Smooth muscle cell (in vitro differentiated cells): ENCODE measurements at regions not wholly inside any gene's neighbourhood (a gene's known extent, or its start where the extent isn't known, plus 50 kb on each side); places are given as distances from the start of the nearest gene placed in this dataset.

Source experiments
- DNase-seq: peaks from one replicate; lab custom pipeline; 2025; ENCODE audit not compliant: unreplicated experiment; lab: John Stamatoyannopoulos, UW
- H2AFZ ChIP-seq: fragments of 200-600 bp; sonication (generic); 2 replicates; pipeline ENCODE4 v1.6.0; 2016; ENCODE audit warnings: antibody characterized with exemption, low read depth, mild to moderate bottlenecking
- H3F3A ChIP-seq: fragments of 200-600 bp; sonication (generic); 2 replicates; pipeline ENCODE4 v1.6.0; 2017; ENCODE audit warnings: antibody characterized with exemption, low read depth
- H3K27ac ChIP-seq: fragments of 200-600 bp; sonication (generic); 2 replicates; pipeline ENCODE4 v1.5.1; 2016; ENCODE audit warnings: low read depth, mild to moderate bottlenecking
- H3K27me3 ChIP-seq: fragments of 200-600 bp; sonication (generic); 2 replicates; pipeline ENCODE4 v1.6.1; 2016; ENCODE audit warnings: low read depth, mild to moderate bottlenecking
- H3K36me3 ChIP-seq: fragments of 200-600 bp; sonication (generic); 2 replicates; pipeline ENCODE4 v1.5.1; 2016; ENCODE audit warnings: low read depth
- H3K4me1 ChIP-seq: fragments of 200-600 bp; sonication (generic); 2 replicates; pipeline ENCODE4 v1.5.1; 2016; ENCODE audit warnings: low read depth
- H3K4me2 ChIP-seq: fragments of 200-600 bp; sonication (generic); 2 replicates; pipeline ENCODE4 v1.6.0; 2016; ENCODE audit warnings: mild to moderate bottlenecking
- H3K4me3 ChIP-seq: fragments of 200-600 bp; sonication (generic); 2 replicates; pipeline ENCODE4 v1.5.1; 2016; ENCODE audit warnings: mild to moderate bottlenecking
- H3K79me2 ChIP-seq: fragments of 200-600 bp; sonication (generic); 2 replicates; pipeline ENCODE4 v1.6.0; 2016; ENCODE audit warnings: low read depth, mild to moderate bottlenecking
- H3K9ac ChIP-seq: fragments of 200-600 bp; sonication (generic); 2 replicates; pipeline ENCODE4 v1.6.0; 2016; ENCODE audit warnings: low read depth
- H3K9me3 ChIP-seq: fragments of 200-600 bp; sonication (generic); replicated peaks from 2 replicates; pipeline ENCODE4 v1.5.1; 2016; ENCODE audit warnings: low read depth
- H4K20me1 ChIP-seq: fragments of 200-600 bp; sonication (generic); 2 replicates; pipeline ENCODE4 v1.6.0; 2016; ENCODE audit warnings: low read depth
- WGBS: methylation state at CpG from one replicate; pipeline ENCODE4 v1.1.7; 2016; ENCODE audit warnings: low lambda C conversion rate; 5-methylcytosine and 5-hydroxymethylcytosine counted together
- TF ChIP-seq, protein P1 (sequence below): fragments of 200-600 bp; sonication (generic); IDR thresholded peaks from 2 replicates; pipeline ENCODE4 v1.5.1; 2017; ENCODE audit warnings: borderline replicate concordance, mild to moderate bottlenecking, antibody characterized with exemption; ENCODE audit not compliant: insufficient read depth, poor library complexity, severe bottlenecking

DNA sequence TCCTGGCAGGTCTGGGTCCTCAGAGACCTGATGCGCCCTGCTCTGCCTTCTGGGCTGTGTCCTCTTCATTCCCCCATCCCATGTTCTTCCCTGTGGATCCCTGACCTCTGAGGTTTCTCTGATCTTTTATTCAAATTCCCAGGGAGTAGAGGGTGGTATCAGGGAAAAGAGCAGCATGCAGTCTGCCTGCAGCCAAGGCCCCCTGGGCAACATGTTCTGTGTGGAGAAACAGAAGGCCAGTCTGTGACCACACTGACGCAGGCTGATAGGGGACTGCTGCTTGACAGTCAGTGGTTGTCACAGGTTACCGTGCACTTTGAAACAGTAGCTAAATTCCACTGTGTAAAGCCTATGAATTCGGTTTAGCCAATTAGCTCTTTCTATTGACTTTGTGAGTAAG, 156.6 kb upstream of the IRX2 start:
- Histone ChIP-seq H3K79me2 (no peaks in the 10 kb centered on the region), H2AFZ (no peak overlapping the region), H3K27ac (no peak overlapping the region), H3K36me3 (no peaks in the 10 kb centered on the region), H3K4me2 (no peak overlapping the region), H3K4me3 (no peak overlapping the region), H3K9ac (no peak overlapping the region), H3F3A (no peaks in the 10 kb centered on the region), H4K20me1 (no peaks in the 10 kb centered on the region), H3K9me3 (no peaks in the 10 kb centered on the region), H3K27me3 (peaks cover 5% of the 10 kb centered on the region), H3K4me1 (no peaks in the 10 kb centered on the region)
- no peak for DNase-seq
- 96% methylated on average over 4 of the region's 4 CpGs for WGBS
- TF ChIP-seq, protein P1, sequence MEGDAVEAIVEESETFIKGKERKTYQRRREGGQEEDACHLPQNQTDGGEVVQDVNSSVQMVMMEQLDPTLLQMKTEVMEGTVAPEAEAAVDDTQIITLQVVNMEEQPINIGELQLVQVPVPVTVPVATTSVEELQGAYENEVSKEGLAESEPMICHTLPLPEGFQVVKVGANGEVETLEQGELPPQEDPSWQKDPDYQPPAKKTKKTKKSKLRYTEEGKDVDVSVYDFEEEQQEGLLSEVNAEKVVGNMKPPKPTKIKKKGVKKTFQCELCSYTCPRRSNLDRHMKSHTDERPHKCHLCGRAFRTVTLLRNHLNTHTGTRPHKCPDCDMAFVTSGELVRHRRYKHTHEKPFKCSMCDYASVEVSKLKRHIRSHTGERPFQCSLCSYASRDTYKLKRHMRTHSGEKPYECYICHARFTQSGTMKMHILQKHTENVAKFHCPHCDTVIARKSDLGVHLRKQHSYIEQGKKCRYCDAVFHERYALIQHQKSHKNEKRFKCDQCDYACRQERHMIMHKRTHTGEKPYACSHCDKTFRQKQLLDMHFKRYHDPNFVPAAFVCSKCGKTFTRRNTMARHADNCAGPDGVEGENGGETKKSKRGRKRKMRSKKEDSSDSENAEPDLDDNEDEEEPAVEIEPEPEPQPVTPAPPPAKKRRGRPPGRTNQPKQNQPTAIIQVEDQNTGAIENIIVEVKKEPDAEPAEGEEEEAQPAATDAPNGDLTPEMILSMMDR: no peak

DNA sequence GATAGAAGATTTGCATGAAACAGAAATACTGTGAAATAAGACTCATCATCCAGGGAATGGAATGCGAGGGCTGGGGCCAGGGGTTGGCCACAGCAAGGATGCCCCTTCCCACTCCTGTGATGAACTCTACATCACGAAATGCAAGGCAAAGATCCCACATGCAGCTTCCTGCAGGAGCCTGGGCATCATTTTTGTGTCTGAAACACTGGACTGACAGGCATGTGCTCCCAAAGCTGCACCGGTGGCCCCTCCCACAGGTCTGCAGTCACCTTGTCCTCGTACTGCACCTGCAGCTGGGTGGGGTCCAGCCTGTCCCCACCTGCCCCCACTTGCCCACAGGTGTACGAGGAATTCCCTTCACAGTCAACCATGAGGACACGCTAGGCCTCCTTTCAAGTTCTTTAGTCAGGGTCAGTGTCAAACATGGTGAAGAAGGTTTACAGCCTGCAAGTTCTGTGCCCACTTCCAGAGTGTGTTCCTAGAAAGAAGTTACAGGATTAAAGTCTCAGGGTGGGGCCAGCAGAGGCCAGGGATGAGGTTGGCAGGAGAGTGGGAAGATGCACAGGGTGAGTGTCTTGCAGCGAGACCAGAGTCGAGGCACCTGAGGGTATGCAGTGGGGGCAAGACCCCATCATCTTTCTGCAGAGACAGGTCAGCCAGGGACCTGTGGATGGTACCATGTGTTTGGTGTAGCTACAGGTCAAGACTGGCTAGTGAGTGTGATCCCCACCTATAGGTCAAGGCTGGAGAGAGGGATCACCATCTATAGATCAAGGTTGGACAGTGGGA, 155.0 kb upstream of the IRX2 start:
- TF ChIP-seq, protein P1: no peak
- Histone ChIP-seq H3K9ac (no peak overlapping the region), H3K4me2 (no peak overlapping the region), H4K20me1 (no peaks in the 10 kb centered on the region), H3K36me3 (no peaks in the 10 kb centered on the region), H3F3A (no peaks in the 10 kb centered on the region), H3K79me2 (no peaks in the 10 kb centered on the region), H2AFZ (no peak overlapping the region), H3K4me1 (no peaks in the 10 kb centered on the region), H3K27ac (no peak overlapping the region), H3K9me3 (no peaks in the 10 kb centered on the region), H3K4me3 (no peak overlapping the region), H3K27me3 (peaks cover 5% of the 10 kb centered on the region)
- DNase-seq: no peak
- 89% methylated on average over 8 of the region's 8 CpGs for WGBS

DNA sequence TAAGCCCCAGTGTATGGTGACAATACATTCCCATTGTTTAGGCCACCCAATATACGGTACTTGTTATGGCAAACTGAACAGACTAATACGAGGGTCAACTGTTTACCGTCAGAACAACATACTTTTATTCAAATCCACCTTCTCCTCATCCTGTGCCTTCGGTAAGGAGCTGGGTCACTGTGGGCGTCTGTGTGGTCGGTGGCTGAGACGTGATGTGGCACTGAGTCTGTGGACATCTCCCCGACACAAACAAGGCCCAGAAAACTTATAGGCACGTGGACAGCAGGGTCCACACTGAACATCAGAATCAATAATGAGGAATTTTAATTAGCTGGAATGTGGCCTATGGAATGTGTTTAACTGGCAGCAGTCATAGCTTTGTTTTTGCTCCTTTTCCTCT, 154.3 kb upstream of the IRX2 start:
- WGBS: 76% methylated on average over 9 of the region's 9 CpGs
- Histone ChIP-seq H4K20me1 (no peaks in the 10 kb centered on the region), H2AFZ (no peak overlapping the region), H3K4me2 (no peak overlapping the region), H3K4me3 (no peak overlapping the region), H3K27ac (no peak overlapping the region), H3K9me3 (no peaks in the 10 kb centered on the region), H3K36me3 (no peaks in the 10 kb centered on the region), H3K9ac (no peak overlapping the region), H3K27me3 (no peaks in the 10 kb centered on the region), H3F3A (no peaks in the 10 kb centered on the region), H3K4me1 (no peaks in the 10 kb centered on the region), H3K79me2 (no peaks in the 10 kb centered on the region)
- no peak for DNase-seq
- TF ChIP-seq, protein P1: no peak

DNA sequence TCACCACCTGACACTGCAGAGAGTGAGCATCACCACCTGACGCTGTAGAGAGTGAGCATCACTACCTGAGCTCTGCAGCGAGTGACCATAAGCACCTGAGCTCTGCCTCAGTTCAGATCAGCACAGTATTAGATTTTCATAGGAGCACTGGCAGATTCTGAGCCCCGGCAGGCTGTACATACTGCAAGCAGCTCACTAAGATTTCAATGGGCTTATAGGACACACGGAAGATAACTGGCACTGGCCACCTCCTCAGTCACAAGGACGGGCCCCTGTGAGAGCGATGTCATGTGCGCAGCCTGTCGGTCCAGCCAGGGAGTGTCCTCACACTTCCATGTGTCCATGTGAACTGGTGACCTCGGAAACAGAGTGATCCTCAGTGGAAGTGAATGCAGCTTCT, 153.5 kb upstream of the IRX2 start:
- 90% methylated on average over 9 of the region's 9 CpGs for WGBS
- Histone ChIP-seq H3K9me3 (no peaks in the 10 kb centered on the region), H2AFZ (no peak overlapping the region), H3K27me3 (no peaks in the 10 kb centered on the region), H3K79me2 (no peaks in the 10 kb centered on the region), H4K20me1 (no peaks in the 10 kb centered on the region), H3K9ac (no peak overlapping the region), H3K4me2 (no peak overlapping the region), H3K4me3 (no peak overlapping the region), H3K36me3 (no peaks in the 10 kb centered on the region), H3K4me1 (no peaks in the 10 kb centered on the region), H3K27ac (no peak overlapping the region), H3F3A (no peaks in the 10 kb centered on the region)
- TF ChIP-seq, protein P1: no peak
- no peak for DNase-seq
